Nephron progenitor cell (in vitro differentiated cells): ENCODE measurements at regions not wholly inside any gene's neighbourhood (a gene's known extent, or its start where the extent isn't known, plus 50 kb on each side); places are given as distances from the start of the nearest gene placed in this dataset.

ENCODE experiments used
- DNase-seq: peaks from one replicate; pipeline ENCODE4 v3.0.0; 2021
- H3K27ac Mint-ChIP-seq: 2 replicates; pipeline ENCODE4 v1.8.0; 2021; ENCODE audit warnings: mild to moderate bottlenecking, moderate library complexity, mixed read lengths
- H3K27me3 Mint-ChIP-seq: 2 replicates; pipeline ENCODE4 v1.8.0; 2021; ENCODE audit warnings: mild to moderate bottlenecking, low read depth, mixed read lengths; ENCODE audit not compliant: poor library complexity
- H3K36me3 Mint-ChIP-seq: 2 replicates; pipeline ENCODE4 v1.8.0; 2021; ENCODE audit warnings: low read depth, mixed read lengths
- H3K4me1 Mint-ChIP-seq: 2 replicates; pipeline ENCODE4 v1.8.0; 2021; ENCODE audit warnings: mixed read lengths
- H3K4me3 Mint-ChIP-seq: 2 replicates; pipeline ENCODE4 v1.8.0; 2021; ENCODE audit warnings: mild to moderate bottlenecking, moderate library complexity, mixed read lengths
- H3K9me3 Mint-ChIP-seq: 2 replicates; pipeline ENCODE4 v1.8.0; 2021; ENCODE audit warnings: mild to moderate bottlenecking, moderate library complexity, mixed read lengths
- TF ChIP-seq, protein P1 (sequence below): fragments of 200-600 bp; sonication (generic); IDR thresholded peaks from 2 replicates; pipeline ENCODE4 v1.5.0; 2021; ENCODE audit warnings: antibody characterized with exemption

DNA sequence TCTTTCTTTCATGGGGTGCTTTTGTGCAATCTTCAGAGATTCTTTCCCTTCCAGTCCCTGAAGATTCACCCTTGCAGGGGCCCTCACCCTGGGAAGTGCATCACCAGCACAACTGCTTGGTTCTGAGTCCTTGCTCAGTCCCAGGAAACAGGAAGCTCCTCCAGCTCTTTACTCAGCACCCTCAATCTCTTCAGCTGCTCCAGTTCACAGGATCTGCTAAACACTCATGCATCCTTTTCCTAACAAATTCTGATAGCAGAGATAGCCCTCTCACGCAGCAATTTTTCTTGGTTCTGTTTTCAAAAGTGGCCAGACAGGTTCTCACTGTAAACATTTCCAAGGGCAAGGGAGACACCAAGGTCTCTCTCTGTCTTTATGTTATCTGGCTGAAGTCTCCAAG lies 823.1 kb downstream of the LIG4 start:
- Mint-ChIP-seq H3K4me1 (no peaks in the 10 kb centered on the region), H3K27me3 (peaks cover under 1% of the 10 kb centered on the region), H3K9me3 (no peaks in the 10 kb centered on the region), H3K36me3 (no peaks in the 10 kb centered on the region), H3K4me3 (no peak overlapping the region), H3K27ac (no peak overlapping the region)
- DNase-seq = no peak
- TF ChIP-seq, protein P1, sequence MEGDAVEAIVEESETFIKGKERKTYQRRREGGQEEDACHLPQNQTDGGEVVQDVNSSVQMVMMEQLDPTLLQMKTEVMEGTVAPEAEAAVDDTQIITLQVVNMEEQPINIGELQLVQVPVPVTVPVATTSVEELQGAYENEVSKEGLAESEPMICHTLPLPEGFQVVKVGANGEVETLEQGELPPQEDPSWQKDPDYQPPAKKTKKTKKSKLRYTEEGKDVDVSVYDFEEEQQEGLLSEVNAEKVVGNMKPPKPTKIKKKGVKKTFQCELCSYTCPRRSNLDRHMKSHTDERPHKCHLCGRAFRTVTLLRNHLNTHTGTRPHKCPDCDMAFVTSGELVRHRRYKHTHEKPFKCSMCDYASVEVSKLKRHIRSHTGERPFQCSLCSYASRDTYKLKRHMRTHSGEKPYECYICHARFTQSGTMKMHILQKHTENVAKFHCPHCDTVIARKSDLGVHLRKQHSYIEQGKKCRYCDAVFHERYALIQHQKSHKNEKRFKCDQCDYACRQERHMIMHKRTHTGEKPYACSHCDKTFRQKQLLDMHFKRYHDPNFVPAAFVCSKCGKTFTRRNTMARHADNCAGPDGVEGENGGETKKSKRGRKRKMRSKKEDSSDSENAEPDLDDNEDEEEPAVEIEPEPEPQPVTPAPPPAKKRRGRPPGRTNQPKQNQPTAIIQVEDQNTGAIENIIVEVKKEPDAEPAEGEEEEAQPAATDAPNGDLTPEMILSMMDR = no peak

DNA sequence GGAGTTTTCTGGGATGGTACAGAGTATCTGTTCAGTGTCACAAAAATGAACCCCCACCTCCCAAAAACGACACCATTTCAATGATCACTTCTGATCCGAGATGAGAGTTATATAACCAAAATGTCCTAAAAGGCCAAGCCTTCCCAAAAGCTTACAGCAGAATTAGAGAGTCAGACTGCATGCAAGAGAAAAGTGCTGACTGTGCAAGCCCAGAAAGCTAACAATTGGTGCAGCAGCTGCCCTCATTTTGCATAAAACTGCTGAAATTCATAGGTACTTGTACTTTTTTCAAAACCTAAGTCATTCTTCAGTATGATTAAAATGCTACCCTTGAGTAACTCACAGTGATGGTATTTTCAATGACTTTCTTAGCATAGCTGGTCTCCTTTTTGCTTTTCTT lies 819.6 kb upstream of the ARGLU1 start:
- no peak overlapping the region for H3K27ac Mint-ChIP-seq
- H3K4me3 Mint-ChIP-seq = no peak overlapping the region
- H3K4me1 Mint-ChIP-seq = peaks cover 3% of the 10 kb centered on the region
- TF ChIP-seq, protein P1 = no peak
- no peak for DNase-seq
- H3K27me3 Mint-ChIP-seq = peaks cover 7% of the 10 kb centered on the region
- no peaks in the 10 kb centered on the region for H3K9me3 Mint-ChIP-seq
- no peaks in the 10 kb centered on the region for H3K36me3 Mint-ChIP-seq

DNA sequence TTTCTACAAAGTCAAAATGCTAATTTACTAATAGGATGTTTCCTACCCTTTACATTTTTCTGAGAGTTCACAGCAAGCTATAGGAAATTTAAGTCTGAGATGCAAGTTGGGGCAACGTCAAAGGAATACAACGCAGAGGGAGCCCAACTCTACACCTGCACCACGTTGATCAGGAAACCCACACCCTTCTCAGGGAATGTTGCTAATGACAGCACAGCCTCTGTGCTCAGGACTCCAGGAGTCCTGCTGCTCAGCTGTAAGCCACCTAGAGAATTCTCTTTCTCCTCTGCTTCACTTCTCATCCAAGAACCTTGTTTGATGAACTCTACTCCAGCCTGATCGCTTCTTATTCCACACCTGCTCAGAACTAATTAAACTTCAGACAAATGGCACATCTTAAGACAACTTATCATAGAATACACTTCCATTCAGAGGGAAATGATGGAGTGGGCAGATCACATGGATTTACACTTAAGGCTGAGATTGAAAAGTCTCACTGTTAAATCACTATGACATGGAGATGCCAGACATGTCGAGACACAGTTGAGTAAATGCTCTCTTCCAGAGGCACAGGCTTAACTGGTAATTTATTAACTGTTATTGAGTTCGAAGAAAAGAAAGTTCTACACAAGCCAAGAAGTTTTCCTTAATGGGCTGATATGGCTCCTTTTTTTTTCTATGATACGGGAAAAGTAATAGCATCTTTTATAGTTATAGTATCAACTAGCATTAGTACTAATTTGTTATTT lies 811.6 kb upstream of the ARGLU1 start:
- H3K27me3 Mint-ChIP-seq = peaks cover 4% of the 10 kb centered on the region
- H3K4me1 Mint-ChIP-seq = peaks cover 6% of the 10 kb centered on the region
- TF ChIP-seq, protein P1 = no peak
- DNase-seq = no peak
- no peak overlapping the region for H3K27ac Mint-ChIP-seq
- H3K9me3 Mint-ChIP-seq = no peaks in the 10 kb centered on the region
- H3K4me3 Mint-ChIP-seq = no peak overlapping the region
- no peaks in the 10 kb centered on the region for H3K36me3 Mint-ChIP-seq

DNA sequence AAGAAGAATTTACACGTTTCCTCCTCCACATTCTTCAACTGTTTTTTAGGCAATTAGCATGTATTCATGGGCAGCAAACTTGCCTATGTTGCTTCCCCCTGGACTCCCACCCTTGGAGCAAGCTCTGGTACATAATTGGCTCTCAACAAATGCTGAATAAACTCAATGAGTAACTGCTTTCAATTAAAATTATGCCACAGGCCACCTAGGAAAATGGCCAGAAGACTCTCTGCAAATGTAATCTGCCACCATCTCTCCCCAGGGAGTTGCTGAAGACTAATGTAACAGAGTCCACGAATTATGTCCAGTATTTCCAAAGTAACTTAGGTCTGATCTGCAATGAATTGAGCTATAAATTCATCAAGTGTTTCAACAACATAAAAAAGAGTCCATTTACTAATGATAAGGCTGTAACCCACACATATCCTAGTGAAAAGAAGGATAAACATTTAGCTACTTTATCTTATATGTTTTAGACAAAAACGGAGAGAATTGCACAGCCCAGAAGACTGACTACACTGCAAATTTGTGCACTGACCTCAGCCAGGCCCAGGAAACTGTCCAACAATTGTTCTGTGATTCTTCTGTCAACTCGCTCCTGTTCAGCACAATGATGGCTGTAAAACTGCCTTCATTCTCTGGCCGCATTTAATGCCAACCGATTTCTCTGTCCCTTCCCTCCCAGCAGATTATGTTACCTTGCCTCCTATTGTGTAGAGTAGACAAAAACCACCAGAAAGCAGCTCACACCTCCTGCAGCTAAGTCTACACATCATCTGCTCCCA lies 808.6 kb upstream of the ARGLU1 start:
- Mint-ChIP-seq H3K27ac (no peak overlapping the region), H3K9me3 (no peaks in the 10 kb centered on the region), H3K4me3 (no peak overlapping the region), H3K36me3 (no peaks in the 10 kb centered on the region), H3K27me3 (no peaks in the 10 kb centered on the region), H3K4me1 (no peaks in the 10 kb centered on the region)
- no peak for DNase-seq
- TF ChIP-seq, protein P1 = no peak

DNA sequence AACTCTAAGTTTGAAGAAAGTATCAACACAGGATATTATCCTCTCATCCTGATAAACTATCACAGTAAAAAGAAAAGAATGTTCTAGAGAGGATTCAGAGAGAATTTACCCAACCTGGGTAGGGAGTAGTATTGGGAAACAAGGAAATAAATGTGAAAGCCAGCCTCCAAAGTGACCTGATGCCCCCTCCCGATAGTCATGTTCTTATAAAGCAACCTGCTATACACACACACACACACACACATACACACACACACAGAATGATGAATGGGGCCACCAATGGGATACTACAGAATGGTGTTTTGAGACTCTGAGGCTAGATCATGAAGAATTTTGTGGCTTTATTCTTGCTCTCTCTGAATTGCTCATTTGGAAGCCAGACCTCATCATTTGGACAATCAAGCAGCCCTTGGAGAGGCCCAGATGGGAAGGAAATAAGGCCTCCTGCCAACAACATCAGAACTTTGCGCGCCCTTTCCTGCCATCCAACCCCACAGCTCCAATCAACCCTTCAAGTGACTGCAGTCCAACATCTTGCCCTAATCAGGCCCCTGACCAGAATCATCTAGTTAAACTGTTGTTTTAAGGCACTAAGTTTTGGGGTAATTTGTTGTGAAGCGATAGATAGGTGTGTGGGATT lies 807.9 kb upstream of the ARGLU1 start:
- H3K27me3 Mint-ChIP-seq = no peaks in the 10 kb centered on the region
- H3K36me3 Mint-ChIP-seq = no peaks in the 10 kb centered on the region
- no peaks in the 10 kb centered on the region for H3K9me3 Mint-ChIP-seq
- H3K27ac Mint-ChIP-seq = no peak overlapping the region
- no peak overlapping the region for H3K4me3 Mint-ChIP-seq
- no peak for DNase-seq
- TF ChIP-seq, protein P1 = no peak
- no peaks in the 10 kb centered on the region for H3K4me1 Mint-ChIP-seq
